Ecto neural progenitor cell (in vitro differentiated cells): ENCODE measurements at regions not wholly inside any gene's neighbourhood (a gene's known extent, or its start where the extent isn't known, plus 50 kb on each side); places are given as distances from the start of the nearest gene placed in this dataset.

Source experiments
- DNase-seq: peaks from one replicate; pipeline ENCODE4 v3.0.0-alpha.2; 2018; ENCODE audit warnings: low spot score

GRCh38 chr17:79539944-79540705 is 70.7 kb downstream of the RBFOX3 start:
- no peak for DNase-seq

DNA sequence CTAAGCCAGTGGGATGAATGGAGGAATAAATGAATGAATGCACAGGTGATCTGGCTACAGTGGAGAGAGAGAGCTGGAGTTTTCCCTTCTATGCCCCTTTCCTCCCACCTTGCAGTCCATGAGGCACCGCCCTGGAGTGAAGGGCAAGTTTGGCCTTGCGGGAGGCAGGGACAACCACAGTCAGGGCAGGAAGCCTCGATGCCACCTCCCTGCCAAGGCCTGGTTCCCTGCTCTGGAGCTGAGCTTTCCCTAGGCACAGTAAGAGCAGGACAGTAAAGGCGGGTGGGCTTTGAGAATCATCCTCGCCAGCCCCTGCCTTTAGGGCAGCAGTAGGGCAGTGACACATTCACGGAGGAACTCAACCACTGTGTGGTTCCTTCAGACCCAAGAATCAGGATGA is 72.6 kb downstream of the RBFOX3 start:
- no peak for DNase-seq

- DNase-seq, result no peak
These were observed 73.2 kb downstream of the RBFOX3 start for GRCh38 chr17:79537686-79538085.

- no peak for DNase-seq
These were observed 73.8 kb downstream of the RBFOX3 start for GRCh38 chr17:79537061-79537460.

GRCh38 chr17:79536212-79536840 is 74.5 kb downstream of the RBFOX3 start:
- no peak for DNase-seq

- no peak for DNase-seq
These were observed 75.2 kb downstream of the RBFOX3 start for GRCh38 chr17:79535728-79536025.

DNA sequence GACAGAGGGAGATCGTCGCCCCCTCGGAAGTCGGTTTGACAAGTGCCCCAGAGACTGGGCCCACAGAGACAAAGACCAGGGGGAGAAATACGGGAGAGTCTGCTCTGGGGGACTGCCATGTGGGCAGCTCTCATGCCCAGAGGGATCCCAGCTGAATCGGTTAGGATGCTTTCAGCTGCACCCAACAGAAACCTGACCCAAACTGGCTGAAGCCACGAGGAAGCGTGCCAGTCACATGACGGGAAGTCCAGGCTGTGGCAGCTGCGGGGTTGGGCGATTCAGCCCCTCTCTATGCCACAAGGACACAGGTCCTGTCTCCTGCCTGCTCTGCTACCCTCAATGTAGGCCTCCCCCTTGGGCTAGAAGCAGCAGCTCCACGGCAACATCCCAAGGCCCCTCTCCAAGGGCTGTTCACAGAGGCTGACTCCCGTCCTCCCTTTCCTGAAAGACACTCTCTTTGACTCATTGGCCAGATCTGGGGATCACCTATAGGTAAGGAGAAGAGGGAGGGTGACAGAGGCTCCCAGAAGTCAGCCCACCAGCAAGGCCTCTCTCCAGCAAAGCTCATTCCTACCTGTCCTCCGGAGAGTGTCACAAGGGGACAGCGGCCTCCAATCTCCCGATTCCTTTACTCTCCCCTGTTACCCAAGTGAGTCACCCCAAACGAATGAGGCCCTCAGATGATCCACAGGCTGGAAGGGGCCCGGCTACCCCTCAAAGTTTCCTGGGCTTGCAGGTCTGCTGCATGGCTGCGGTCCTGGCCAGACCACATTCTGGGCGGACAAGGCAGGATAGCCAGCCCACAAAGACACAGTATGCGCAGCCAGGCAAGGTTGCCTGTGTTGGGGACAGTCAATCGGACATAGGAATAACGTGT is 75.8 kb downstream of the RBFOX3 start:
- no peak for DNase-seq

DNA sequence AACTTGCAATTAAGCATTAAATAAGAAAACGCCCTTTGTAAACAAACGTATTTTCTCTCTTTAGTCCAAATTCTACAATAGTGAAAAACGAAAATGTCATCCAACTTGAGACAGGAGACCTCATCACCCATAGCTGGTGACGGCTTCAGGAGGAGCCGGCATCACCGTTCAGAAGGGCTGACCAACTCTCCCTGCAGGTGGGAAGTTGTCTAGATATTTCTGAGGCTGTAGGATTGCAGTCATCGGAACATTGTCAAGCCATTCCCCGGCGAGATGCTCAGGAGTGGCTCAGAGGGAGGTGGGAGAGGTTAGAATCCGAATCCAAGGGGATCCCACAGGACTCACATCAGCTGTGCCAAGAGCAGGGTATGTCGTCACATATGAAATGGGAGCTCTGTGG is 76.7 kb downstream of the RBFOX3 start:
- DNase-seq, result no peak

DNA sequence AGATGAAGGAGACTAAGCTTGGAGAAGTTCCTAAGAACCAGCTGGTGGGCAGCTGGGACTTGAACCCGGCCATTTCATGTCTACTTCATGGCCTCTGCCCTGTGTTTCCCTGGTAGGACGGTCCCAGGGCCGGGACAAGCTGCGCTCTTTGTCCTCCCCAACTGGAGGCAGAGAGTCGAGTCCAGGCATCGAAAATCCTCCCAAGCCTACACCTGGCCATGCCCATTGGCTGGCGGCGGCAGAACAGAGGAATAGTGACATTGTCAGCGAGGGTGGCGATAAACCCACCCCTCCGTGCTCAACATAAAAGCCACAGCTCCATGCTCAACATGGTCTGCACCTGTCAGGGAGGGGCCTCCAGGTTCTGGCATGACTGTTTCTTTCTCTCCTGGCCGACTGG is 77.7 kb downstream of the RBFOX3 start:
- no peak for DNase-seq

DNA sequence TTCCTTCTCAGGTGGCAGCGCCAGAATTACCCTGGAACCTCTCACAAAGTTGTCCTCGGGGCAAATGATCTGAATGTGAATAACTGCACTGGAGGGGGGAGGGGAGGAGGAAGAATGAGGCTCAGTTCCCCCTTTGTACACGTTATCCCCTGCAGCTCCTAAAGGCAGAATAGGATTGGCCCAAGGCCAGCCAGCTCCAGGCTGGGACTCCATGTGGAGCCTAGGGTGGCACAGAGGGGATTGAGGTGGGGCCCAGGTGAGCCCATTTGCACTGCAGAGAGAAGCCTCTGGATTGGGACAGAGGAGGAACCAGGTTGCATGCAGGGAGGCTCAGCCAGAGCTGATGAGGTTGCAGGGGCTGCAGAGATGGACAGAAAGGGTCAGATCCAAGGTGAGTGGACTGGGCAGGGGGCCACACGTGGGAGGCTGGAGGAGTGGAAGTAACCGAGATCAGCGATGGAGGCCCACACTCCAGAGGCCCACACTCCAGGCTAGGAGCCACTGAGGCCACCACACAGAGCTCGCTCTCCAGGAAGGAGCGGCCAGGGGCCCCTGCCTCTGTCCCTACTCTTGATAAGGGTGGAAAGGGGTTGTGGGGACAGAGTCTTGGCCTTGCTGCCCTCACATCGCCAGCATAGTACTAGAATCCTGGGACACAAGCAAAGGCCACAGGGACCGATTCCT is 78.6 kb downstream of the RBFOX3 start:
- no peak for DNase-seq

- DNase-seq, result no peak
These were observed 79.4 kb downstream of the RBFOX3 start for GRCh38 chr17:79531191-79532095.

DNA sequence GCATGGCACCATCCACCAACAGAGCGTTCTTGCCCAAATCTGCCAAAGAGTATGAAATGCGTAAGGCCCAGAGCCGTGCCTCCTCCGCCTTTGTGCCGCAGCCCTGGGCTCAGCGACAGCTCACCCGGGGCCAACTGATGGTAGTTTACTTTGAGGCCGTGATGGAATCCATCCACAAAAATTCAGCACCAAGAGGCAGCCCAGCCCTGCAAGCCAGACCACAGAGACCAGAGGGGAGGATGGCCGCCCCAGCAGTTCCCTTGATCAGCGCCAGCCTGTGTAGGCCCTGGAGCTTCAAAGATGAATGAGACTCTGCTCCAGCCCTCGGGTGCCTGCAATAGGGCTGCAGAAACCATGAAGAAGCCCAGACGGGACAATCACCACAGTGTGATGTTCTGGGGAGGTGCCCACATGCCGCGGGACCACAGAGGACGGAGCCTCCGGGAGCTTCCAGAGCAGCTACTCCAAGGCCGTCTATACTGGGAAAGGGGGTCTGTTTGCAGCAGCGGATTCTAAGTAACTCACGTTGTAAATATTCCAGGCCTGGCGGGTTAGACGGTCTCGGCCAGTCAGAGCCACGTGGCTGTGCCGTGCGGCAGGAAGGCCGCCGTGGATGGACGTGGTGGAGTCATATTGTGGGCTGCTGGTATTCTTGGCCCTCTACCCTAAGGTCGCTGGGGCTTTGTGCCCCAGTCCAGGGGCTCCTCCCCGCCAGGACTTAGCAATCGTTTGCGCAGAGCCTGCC is 80.3 kb downstream of the RBFOX3 start:
- DNase-seq, result no peak

DNA sequence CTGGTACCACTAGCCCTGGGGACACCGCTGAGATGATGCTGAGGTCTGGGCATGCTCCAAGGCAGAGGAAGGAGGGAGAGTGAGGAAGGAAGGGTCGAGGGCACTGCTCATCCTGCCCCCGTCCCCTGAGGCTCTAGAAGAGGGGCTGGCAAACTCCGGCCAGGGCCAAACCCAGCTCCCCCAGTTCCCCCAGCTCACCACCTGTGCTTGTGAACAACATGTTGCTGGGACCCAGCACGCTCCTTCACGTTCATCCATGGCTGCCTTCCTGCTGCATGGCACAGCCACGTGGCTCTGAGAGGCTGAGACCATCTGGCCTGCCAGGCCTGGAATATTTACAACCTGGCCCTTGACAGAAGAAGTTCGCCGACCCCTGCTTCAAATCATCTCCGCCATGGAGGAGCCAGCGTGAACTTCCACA is 81.2 kb downstream of the RBFOX3 start:
- no peak for DNase-seq

DNA sequence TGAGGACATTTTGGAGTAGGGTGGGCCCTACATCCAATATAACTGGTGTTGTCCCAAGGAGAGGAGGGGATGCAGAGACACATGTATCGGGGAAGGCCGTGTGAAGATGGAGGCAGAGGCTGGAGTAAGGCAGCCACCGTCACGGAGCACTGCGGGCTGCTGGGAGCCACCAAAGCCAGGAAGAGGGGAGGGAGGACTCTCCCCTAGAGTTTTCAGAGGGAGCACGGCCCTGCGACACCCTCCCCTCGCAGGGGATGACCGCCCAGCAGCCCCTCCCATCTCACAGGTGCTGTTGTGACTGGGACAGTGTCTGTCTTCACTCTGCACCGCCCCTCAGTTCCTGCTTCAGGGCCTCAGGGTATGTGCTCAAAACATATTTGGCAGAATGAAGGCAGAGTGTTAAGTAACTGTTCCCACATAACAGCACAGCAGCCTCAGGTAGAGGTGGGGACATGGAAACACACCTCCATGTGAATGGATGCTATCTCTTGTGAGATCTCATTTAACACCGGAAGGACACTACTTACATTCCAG is 82.2 kb downstream of the RBFOX3 start:
- DNase-seq, result no peak

DNA sequence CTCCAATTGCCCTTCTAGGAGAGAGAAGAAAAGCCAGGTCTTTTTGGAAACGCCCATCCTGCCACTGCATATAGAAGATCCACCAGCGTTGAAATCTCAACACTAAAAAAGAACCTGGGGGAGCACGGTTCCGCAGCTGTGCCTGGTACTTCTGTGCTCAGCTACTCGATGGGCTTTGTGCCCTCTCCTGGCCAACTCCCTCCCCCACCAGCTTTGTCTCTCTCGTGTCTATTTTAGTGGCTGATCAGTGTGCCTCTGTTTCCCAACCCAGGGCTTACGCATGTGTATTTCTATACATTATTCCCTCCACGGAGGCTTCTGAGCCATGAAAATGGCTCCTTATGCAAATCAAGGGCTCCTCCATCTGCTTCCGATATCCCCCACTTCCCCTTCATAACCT is 83.5 kb downstream of the RBFOX3 start:
- no peak for DNase-seq

- DNase-seq, result no peak
These were observed 84.8 kb downstream of the RBFOX3 start for GRCh38 chr17:79525793-79526677.

GRCh38 chr17:79524213-79525187 is 86.4 kb downstream of the RBFOX3 start:
- DNase-seq, result no peak

DNA sequence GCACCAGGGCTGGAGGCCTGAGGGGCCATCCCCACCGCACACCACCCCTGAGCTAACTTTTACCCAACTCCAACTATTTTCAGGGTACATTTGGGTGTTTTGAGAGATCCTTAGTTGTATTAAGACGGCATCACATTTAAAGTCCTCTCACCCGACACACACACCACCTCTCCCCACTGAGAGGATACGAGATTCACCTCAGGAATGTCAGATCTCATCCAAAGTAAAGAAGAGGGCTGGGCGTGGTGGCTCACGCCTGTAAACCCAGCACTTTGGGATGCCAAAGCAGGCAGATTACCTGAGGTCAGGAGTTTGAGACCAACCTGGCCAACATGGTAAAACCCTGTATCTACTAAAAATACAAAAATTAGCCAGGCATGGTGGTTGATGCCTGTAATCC is 88.4 kb downstream of the RBFOX3 start:
- DNase-seq, result no peak
